ENCODE measurements at regions not wholly inside any gene's neighbourhood (a gene's known extent, or its start where the extent isn't known, plus 50 kb on each side); places are given as distances from the start of the nearest gene placed in this dataset.

GRCh38 chr2:191544461-191545062 lies 133.4 kb upstream of the NABP1 start:
- in situ Hi-C loops (cut with HindIII; ENCODE audit: low pct_ligation_motif_present, low pct_unique_long_range_greater_than_20kb, low sequenced_read_pairs) = no loop called here
- no peak for DNase-seq

DNA sequence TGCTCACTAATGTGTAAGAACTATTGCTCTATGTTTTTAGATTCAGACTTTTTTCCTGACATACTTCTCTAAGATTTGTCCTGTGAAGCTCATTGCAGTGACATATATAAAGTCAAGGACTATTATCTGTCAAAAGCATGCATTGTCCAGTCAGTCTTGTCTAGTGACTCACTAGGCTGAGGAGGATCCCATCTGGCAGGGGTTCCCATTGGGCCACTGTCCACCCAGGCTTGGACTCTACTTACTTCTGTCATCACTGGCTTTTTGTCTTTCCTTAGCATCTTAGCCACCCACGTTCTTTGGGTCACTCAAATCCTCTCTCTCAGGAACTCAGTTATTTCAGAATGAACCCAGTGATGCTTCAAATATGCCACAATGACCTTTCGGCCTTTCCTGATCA lies 132.6 kb upstream of the NABP1 start:
- in situ Hi-C loops (cut with HindIII; ENCODE audit: low pct_ligation_motif_present, low pct_unique_long_range_greater_than_20kb, low sequenced_read_pairs) = no loop called here
- no peak for DNase-seq

GRCh38 chr2:191552066-191552465 lies 125.9 kb upstream of the NABP1 start:
- in situ Hi-C loops (cut with HindIII; ENCODE audit: low pct_ligation_motif_present, low pct_unique_long_range_greater_than_20kb, low sequenced_read_pairs) = loop anchor here (25.0 kb wide), 2 partner anchors 135 to 635 kb away; partner anchors contain the start of genes NABP1 and TMEFF2
- no peak for DNase-seq

- in situ Hi-C loops (cut with HindIII; ENCODE audit: low pct_ligation_motif_present, low pct_unique_long_range_greater_than_20kb, low sequenced_read_pairs) = loop anchor here (25.0 kb wide), 2 partner anchors 133 to 633 kb away; partner anchors contain the start of genes NABP1 and TMEFF2
- no peak for DNase-seq
Measured at GRCh38 chr2:191554240-191554639, 123.7 kb upstream of the NABP1 start.

DNA sequence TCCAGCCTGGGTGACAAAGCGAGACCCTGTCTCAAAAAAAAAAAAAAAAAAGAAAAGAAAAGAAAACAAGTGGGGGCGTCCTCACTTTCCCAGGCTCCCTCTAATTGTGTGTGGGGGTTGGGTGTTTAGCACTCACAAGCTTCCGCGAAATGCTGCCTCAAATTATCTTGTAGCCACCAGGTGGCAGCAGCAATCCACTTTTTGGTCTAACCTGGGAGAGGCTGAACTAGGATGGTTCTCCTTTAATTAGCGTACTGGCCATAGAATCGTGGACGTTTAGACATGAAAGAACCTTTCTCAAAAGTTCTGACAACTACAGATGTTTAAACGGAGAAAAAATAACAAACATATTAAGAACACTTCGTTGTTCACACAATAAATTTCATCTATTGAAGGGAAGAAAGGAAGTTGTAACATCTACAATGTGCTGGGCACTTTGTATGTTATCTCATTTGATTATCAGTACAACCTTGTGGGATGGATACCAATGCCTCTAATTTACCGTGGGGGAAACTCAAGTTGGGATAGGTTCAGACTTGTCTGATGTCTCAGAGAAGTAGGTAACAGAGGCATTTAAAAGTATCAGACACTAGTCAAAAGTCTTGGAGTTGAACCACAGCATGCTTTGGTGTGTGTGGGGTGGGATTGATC lies 122.7 kb upstream of the NABP1 start:
- peak; percentile 84 for DNase-seq
- in situ Hi-C loops (cut with HindIII; ENCODE audit: low pct_ligation_motif_present, low pct_unique_long_range_greater_than_20kb, low sequenced_read_pairs) = loop anchor here (25.0 kb wide), 2 partner anchors 132 to 632 kb away; partner anchors contain the start of genes NABP1 and TMEFF2

- in situ Hi-C loops (cut with HindIII; ENCODE audit: low pct_ligation_motif_present, low pct_unique_long_range_greater_than_20kb, low sequenced_read_pairs) = loop anchor here (25.0 kb wide), 2 partner anchors 131 to 631 kb away; partner anchors contain the start of genes NABP1 and TMEFF2
Measured at GRCh38 chr2:191556463-191556862, 121.5 kb upstream of the NABP1 start.

GRCh38 chr2:191557841-191558240 lies 120.1 kb upstream of the NABP1 start:
- DNase-seq = no peak
- in situ Hi-C loops (cut with HindIII; ENCODE audit: low pct_ligation_motif_present, low pct_unique_long_range_greater_than_20kb, low sequenced_read_pairs) = loop anchor here (25.0 kb wide), 2 partner anchors 129 to 629 kb away; partner anchors contain the start of genes NABP1 and TMEFF2

More at GRCh38 chr2:191556463-191556862, 121.5 kb upstream of the NABP1 start:
- no peak for DNase-seq

- in situ Hi-C loops (cut with HindIII; ENCODE audit: low pct_ligation_motif_present, low pct_unique_long_range_greater_than_20kb, low sequenced_read_pairs) = loop anchor here (25.0 kb wide), 2 partner anchors 128 to 628 kb away; partner anchors contain the start of genes NABP1 and TMEFF2
- no peak for DNase-seq
Measured at GRCh38 chr2:191559569-191559968, 118.4 kb upstream of the NABP1 start.

DNA sequence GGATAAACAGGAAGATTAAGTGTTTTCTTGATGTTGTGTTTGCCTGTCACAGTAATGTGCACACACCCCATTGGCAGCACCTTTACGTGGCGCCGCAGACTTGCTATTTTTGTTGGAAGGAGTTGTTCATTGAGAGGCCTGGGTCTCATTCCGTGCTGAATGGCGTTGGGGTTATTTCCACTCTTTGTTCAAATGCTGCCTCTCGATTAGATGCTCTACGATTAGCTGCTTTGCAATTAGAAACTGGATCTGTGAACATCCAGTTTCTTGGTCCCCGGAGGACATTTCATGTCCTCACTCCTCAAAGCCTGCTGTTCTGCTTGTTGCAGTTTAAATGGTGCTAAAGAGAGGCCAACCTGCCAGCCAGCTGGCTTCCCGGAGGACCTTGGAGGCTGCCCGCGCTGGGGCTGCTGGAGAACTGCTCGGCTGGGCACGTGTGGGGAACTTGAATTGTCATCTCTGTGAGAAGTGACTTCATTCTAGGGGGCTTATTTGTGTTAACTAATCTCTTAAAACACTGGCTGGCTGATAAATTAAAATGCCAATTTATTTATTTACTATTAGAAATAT lies 117.4 kb upstream of the NABP1 start:
- in situ Hi-C loops (cut with HindIII; ENCODE audit: low pct_ligation_motif_present, low pct_unique_long_range_greater_than_20kb, low sequenced_read_pairs) = loop anchor here (25.0 kb wide), 2 partner anchors 127 to 627 kb away; partner anchors contain the start of genes NABP1 and TMEFF2
- DNase-seq = no peak

- DNase-seq = no peak
- in situ Hi-C loops (cut with HindIII; ENCODE audit: low pct_ligation_motif_present, low pct_unique_long_range_greater_than_20kb, low sequenced_read_pairs) = loop anchor here (25.0 kb wide), 2 partner anchors 122 to 622 kb away; partner anchors contain the start of genes NABP1 and TMEFF2
Measured at GRCh38 chr2:191565120-191565519, 112.8 kb upstream of the NABP1 start.

DNA sequence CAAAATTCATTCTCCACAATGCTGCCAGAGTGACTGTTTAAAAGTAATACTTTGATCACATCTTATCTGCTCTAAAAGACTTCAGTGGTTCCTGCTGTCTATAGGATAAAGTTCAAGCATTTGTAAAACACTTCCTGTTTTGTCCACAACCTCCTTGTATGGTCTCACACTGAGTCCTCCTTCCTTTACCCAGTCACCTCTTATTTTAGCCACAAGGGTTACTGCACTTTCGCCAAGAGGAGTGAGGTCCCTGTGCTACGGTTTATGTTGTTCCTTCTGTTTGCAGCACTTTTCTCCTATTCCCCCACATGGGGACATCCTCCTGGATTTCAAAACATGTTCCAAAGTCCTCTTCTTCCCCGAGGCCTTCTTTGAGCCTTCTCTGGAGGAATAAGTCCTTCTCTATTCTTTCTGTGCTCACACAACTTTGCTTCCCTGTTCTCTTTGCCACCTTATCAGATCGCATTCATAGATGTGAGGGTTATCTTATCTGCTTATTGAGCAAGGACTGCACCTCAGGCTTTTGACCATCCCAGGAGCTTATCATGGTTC lies 112.2 kb upstream of the NABP1 start:
- DNase-seq = no peak
- in situ Hi-C loops (cut with HindIII; ENCODE audit: low pct_ligation_motif_present, low pct_unique_long_range_greater_than_20kb, low sequenced_read_pairs) = loop anchor here (25.0 kb wide), 2 partner anchors 122 to 622 kb away; partner anchors contain the start of genes NABP1 and TMEFF2

DNA sequence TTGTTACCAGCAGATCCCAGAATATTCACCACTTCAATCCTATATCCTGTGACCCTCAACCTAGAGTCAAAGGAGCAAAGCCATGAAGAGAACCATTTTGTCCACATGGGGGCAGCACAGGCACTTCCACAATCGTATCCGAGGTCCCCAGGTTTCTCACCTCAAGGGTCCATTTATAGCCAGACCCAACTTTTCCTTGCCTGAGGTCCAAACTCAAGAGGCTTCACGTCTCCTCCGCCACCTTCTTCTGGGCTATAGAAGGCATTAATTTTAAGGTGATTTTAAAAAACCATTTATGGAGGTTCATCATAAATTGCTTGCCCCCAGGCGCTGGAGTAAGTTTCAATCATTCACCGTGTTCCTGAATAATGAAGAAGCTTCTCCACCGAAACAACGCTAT lies 111.6 kb upstream of the NABP1 start:
- in situ Hi-C loops (cut with HindIII; ENCODE audit: low pct_ligation_motif_present, low pct_unique_long_range_greater_than_20kb, low sequenced_read_pairs) = loop anchor here (25.0 kb wide), 2 partner anchors 121 to 621 kb away; partner anchors contain the start of genes NABP1 and TMEFF2
- DNase-seq = peak; percentile 84

GRCh38 chr2:191567206-191567605 lies 110.7 kb upstream of the NABP1 start:
- no peak for DNase-seq
- in situ Hi-C loops (cut with HindIII; ENCODE audit: low pct_ligation_motif_present, low pct_unique_long_range_greater_than_20kb, low sequenced_read_pairs) = loop anchor here (25.0 kb wide), 2 partner anchors 120 to 620 kb away; partner anchors contain the start of genes NABP1 and TMEFF2

GRCh38 chr2:191569025-191569424 lies 108.9 kb upstream of the NABP1 start:
- in situ Hi-C loops (cut with HindIII; ENCODE audit: low pct_ligation_motif_present, low pct_unique_long_range_greater_than_20kb, low sequenced_read_pairs) = loop anchor here (25.0 kb wide), 2 partner anchors 118 to 618 kb away; partner anchors contain the start of genes NABP1 and TMEFF2
- peak; percentile 24 for DNase-seq

DNA sequence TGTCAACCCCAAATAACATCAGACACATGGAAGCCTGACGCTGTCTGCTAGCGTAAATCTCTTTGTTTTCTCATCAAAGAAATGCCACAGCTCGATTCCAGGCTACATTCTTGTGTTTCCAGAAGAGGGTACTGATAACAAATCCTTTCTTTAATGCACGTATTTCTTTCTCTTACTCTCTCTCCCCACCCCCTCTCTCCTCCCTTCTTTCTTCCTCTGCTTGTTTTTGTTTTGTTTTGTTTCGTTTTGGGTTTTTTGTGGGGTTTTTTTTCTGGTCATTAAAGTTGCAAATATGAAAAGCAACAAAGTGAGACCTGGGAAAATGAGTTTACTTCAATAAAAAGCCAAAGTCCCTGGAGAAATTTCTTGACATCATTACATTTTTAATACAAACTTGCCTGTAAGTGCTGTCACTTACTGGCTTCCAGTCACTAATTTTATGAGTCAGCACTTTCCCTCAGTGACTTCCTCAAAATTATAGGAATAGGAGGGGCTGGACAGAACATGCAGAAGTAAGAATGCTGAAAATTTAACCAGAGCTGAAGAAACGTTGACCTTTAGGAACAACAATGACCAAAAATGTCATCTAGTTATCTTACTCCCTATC lies 106.7 kb upstream of the NABP1 start:
- DNase-seq = peak; percentile 75
- in situ Hi-C loops (cut with HindIII; ENCODE audit: low pct_ligation_motif_present, low pct_unique_long_range_greater_than_20kb, low sequenced_read_pairs) = loop anchor here (25.0 kb wide), 2 partner anchors 116 to 616 kb away; partner anchors contain the start of genes NABP1 and TMEFF2

DNA sequence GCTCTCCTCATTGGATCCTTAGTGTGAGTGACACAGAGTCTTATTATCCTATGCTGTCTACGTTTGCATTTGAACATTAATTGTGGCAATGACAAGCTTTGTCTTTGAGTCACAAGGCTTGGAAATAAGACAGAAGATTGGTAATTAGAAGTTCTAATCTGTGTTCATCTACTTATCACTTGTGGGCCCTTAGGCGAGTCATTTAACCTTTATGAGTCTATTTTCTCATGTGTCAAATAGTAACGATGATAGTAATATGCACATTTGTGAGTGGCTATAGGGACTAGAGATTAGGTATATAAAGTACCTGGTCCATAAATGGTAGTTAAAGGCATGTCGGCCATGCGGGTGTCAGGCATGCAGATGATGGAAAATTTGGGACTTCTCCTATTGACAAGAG lies 105.6 kb upstream of the NABP1 start:
- in situ Hi-C loops (cut with HindIII; ENCODE audit: low pct_ligation_motif_present, low pct_unique_long_range_greater_than_20kb, low sequenced_read_pairs) = loop anchor here (25.0 kb wide), 2 partner anchors 115 to 615 kb away; partner anchors contain the start of genes NABP1 and TMEFF2
- no peak for DNase-seq

- DNase-seq = no peak
- in situ Hi-C loops (cut with HindIII; ENCODE audit: low pct_ligation_motif_present, low pct_unique_long_range_greater_than_20kb, low sequenced_read_pairs) = loop anchor here (25.0 kb wide), 2 partner anchors 114 to 614 kb away; partner anchors contain the start of genes NABP1 and TMEFF2
Measured at GRCh38 chr2:191573216-191573615, 104.7 kb upstream of the NABP1 start.

DNA sequence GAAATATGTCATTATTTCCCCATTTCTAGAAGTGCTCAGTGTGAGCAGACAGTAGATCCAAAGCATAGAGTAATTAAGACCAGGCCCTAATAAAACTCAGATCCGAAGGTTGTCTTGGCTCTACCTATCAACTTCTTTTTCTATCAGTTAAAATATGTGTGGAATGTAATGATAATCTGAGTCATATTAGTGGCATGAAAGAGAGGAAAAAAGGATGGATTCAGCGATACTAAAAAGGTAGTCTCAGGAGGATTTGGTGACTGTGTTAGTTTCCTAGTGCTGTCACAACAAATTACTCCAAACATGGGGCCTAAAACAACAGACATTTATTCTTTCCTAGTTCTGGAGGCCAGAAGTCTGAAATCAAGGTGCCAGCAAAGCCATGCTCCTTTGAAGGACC lies 103.7 kb upstream of the NABP1 start:
- in situ Hi-C loops (cut with HindIII; ENCODE audit: low pct_ligation_motif_present, low pct_unique_long_range_greater_than_20kb, low sequenced_read_pairs) = loop anchor here (25.0 kb wide), 2 partner anchors 113 to 613 kb away; partner anchors contain the start of genes NABP1 and TMEFF2
- DNase-seq = peak; percentile 41

Measured in ACHN (cell line).